22Rv1 (cell line): ENCODE measurements at regions not wholly inside any gene's neighbourhood (a gene's known extent, or its start where the extent isn't known, plus 50 kb on each side); places are given as distances from the start of the nearest gene placed in this dataset.

Experiments used
- ZFX ChIP-seq: fragments of 450-650 bp; IDR thresholded peaks from 2 replicates; pipeline ENCODE4 v1.6.1; 2017; ENCODE audit warnings: antibody characterized with exemption, borderline replicate concordance
- TF ChIP-seq, protein P1 (sequence below): fragments of 450-650 bp; IDR thresholded peaks from 2 replicates; pipeline ENCODE4 v1.5.1; 2017; ENCODE audit warnings: mild to moderate bottlenecking

GRCh38 chr10:62903828-62904227 is 87.7 kb upstream of the EGR2 start:
- TF ChIP-seq, protein P1, sequence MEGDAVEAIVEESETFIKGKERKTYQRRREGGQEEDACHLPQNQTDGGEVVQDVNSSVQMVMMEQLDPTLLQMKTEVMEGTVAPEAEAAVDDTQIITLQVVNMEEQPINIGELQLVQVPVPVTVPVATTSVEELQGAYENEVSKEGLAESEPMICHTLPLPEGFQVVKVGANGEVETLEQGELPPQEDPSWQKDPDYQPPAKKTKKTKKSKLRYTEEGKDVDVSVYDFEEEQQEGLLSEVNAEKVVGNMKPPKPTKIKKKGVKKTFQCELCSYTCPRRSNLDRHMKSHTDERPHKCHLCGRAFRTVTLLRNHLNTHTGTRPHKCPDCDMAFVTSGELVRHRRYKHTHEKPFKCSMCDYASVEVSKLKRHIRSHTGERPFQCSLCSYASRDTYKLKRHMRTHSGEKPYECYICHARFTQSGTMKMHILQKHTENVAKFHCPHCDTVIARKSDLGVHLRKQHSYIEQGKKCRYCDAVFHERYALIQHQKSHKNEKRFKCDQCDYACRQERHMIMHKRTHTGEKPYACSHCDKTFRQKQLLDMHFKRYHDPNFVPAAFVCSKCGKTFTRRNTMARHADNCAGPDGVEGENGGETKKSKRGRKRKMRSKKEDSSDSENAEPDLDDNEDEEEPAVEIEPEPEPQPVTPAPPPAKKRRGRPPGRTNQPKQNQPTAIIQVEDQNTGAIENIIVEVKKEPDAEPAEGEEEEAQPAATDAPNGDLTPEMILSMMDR: no peak
- no peak for TF ChIP-seq ZFX
